ENCODE measurements at regions not wholly inside any gene's neighbourhood (a gene's known extent, or its start where the extent isn't known, plus 50 kb on each side); places are given as distances from the start of the nearest gene placed in this dataset.

GRCh38 chr1:34286511-34286910 lies 109.8 kb downstream of the C1orf94 start:
- Mint-ChIP-seq H3K4me3 (no peak overlapping the region), H3K27me3 (ENCODE audit: low read depth) (peaks cover 4% of the 10 kb centered on the region; the same call in 1 of the 2 replicates), H3K4me1 (peaks cover 4 to 7% of the 10 kb centered on the region in 2 experiments; a peak in 2 of 4 replicates), H3K9me3 (no peaks in the 10 kb centered on the region; a peak in 1 of 5 replicates), H3K27ac (no peak overlapping the region), H3K36me3 (ENCODE audit: insufficient read depth in 1 of 3, low read depth in 3 of 3) (no peaks in the 10 kb centered on the region)
- Histone ChIP-seq H3K18ac (ENCODE audit: insufficient read length, low read depth, low read length) (no peak overlapping the region), H3T11ph (ENCODE audit: low read length) (no peak overlapping the region), H2BK12ac (ENCODE audit: insufficient read length, low read depth, low read length) (no peak overlapping the region), H3K23me2 (ENCODE audit: insufficient read length, low read depth, low read length, poor library complexity, severe bottlenecking) (no peaks in the 10 kb centered on the region), H4K91ac (ENCODE audit: insufficient read length, low read depth, low read length) (no peak overlapping the region), H3K79me2 (ENCODE audit: insufficient read depth, low read length) (no peaks in the 10 kb centered on the region), H3K4me2 (ENCODE audit: insufficient read depth, insufficient read length, low read length) (no peak overlapping the region), H2BK20ac (ENCODE audit: low read depth, low read length, poor library complexity, severe bottlenecking) (no peak overlapping the region), H3K4ac (ENCODE audit: low read depth, low read length) (no peak overlapping the region), H3K56ac (ENCODE audit: insufficient read length, low read depth, low read length) (no peak overlapping the region), H2AFZ (ENCODE audit: low read length) (no peak overlapping the region), H3K79me1 (ENCODE audit: insufficient read depth, low read depth, low read length, poor library complexity, severe bottlenecking) (no peaks in the 10 kb centered on the region), H3K14ac (ENCODE audit: insufficient read depth, low read length) (no peak overlapping the region), H2BK120ac (ENCODE audit: low read depth, low read length, poor library complexity, severe bottlenecking) (no peak overlapping the region), H3K27me3 (ENCODE audit: insufficient read depth, low read length) (no peaks in the 10 kb centered on the region), H3K23ac (ENCODE audit: insufficient read length, low read depth, low read length) (no peak overlapping the region), H3K9ac (ENCODE audit: extremely low read depth, insufficient read length, low read length) (no peak overlapping the region), H2AK5ac (ENCODE audit: insufficient read length, low read length) (no peak overlapping the region), H3K4me1 (ENCODE audit: insufficient read depth, low read length) (no peaks in the 10 kb centered on the region), H4K5ac (ENCODE audit: insufficient read length, low read depth, low read length) (no peak overlapping the region), H2BK15ac (ENCODE audit: low read depth, low read length) (no peak overlapping the region), H4K8ac (replicated peaks; ENCODE audit: insufficient read length, low read depth, low read length) (no peak overlapping the region), H3K27ac (ENCODE audit: insufficient read length, low read depth, low read length) (no peak overlapping the region), H3K9me3 (ENCODE audit: control insufficient read depth, low read depth, low read length) (no peaks in the 10 kb centered on the region), H2BK5ac (ENCODE audit: insufficient read length, low read length) (no peak overlapping the region), H4K20me1 (ENCODE audit: control insufficient read depth, insufficient read depth, insufficient read length) (no peaks in the 10 kb centered on the region)
- TF ChIP-seq CTCF (conservative IDR thresholded peaks at IDR 0.05), result no peak
- no peak for DNase-seq
- no CpG with 5 or more reads among the region's 6 CpGs for WGBS (ENCODE audit: extremely low coverage, insufficient read length, low lambda C conversion rate)

Measured in H9 (cell line).